ENCODE measurements at regions not wholly inside any gene's neighbourhood (a gene's known extent, or its start where the extent isn't known, plus 50 kb on each side); places are given as distances from the start of the nearest gene placed in this dataset.
"Not testable (repeated sequence)": the region's sequence is repeated elsewhere in the genome, so short reads cannot be mapped to it uniquely, and the experiment has no call there.

DNA sequence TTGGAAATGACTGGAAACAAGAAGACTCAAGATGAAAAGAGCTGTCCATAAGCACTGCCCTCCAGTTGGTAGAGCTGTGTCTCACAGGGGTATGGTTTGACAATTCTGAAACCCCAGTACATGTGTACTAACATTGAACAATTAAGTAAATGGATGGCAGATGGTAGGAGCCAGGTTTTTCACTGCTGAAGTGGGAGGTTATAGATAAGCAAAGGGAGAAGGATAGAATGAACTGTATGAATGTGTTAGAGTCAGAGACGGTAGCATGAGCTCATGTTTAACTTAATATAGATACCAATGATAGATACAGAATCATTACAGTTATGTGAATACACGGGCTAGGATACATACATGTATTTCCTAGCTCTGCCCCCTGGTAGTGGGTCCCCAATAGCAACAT, 95.0 kb upstream of the SIRPA start:
- TF ChIP-seq, protein P1, sequence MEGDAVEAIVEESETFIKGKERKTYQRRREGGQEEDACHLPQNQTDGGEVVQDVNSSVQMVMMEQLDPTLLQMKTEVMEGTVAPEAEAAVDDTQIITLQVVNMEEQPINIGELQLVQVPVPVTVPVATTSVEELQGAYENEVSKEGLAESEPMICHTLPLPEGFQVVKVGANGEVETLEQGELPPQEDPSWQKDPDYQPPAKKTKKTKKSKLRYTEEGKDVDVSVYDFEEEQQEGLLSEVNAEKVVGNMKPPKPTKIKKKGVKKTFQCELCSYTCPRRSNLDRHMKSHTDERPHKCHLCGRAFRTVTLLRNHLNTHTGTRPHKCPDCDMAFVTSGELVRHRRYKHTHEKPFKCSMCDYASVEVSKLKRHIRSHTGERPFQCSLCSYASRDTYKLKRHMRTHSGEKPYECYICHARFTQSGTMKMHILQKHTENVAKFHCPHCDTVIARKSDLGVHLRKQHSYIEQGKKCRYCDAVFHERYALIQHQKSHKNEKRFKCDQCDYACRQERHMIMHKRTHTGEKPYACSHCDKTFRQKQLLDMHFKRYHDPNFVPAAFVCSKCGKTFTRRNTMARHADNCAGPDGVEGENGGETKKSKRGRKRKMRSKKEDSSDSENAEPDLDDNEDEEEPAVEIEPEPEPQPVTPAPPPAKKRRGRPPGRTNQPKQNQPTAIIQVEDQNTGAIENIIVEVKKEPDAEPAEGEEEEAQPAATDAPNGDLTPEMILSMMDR (IDR thresholded peaks at IDR 0.05; ENCODE audit: unreplicated experiment): no peak
- Mint-ChIP-seq H3K4me3 (no peak overlapping the region), H3K9me3 (no peaks in the 10 kb centered on the region), H3K27me3 (ENCODE audit: low read depth) (peaks cover 76% of the 10 kb centered on the region), H3K36me3 (no peaks in the 10 kb centered on the region), H3K4me1 (peaks cover 9% of the 10 kb centered on the region), H3K27ac (no peak overlapping the region)
- DNase-seq (ENCODE audit: low spot score in 2 of 2, unreplicated experiment in 2 of 2): no peak

DNA sequence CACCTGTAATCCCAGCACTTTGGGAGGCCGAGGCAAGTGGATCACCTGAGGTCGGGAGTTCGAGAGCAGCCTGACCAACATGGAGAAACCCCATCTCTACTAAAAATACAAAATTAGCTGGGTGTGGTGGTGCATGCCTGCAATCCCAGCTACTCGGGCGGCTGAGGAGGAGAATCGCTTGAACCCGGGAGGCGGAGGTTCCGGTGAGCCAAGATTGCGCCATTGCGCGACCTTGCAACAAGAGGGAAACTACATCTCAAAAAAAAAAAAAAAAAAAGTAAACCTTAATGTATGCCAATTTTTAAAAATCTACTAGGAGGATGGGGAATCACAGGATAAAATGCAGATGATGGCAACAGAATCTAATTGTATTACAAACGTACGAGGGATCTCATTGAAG, 95.5 kb upstream of the SIRPA start:
- not testable (repeated sequence) for H3K9me3 Mint-ChIP-seq; H3K4me1 Mint-ChIP-seq; H3K4me3 Mint-ChIP-seq; H3K36me3 Mint-ChIP-seq; H3K27ac Mint-ChIP-seq; DNase-seq (ENCODE audit: low spot score in 2 of 2, unreplicated experiment in 2 of 2)
- H3K27me3 Mint-ChIP-seq (ENCODE audit: low read depth): peaks cover 75% of the 10 kb centered on the region

DNA sequence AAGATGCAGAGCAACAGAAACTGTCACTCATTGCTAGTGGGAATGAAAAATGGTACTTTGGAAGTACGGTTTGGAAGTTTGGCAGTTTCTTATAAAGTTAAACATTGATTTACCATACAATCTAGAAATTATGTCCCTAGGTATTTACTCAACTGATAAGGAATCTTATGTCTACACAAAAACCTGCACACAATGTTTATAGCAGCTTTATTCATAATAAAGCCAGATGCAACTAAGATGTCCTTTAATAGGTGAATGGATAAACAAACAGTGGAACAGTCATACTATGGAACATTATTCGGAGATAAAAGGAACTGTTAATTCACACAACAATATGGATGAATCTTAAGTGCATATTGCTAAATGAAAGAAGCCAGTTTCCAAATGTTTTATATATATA, 96.2 kb upstream of the SIRPA start:
- Mint-ChIP-seq H3K9me3 (no peaks in the 10 kb centered on the region), H3K36me3 (no peaks in the 10 kb centered on the region), H3K27ac (no peak overlapping the region), H3K27me3 (ENCODE audit: low read depth) (peaks cover 74% of the 10 kb centered on the region), H3K4me3 (no peak overlapping the region), H3K4me1 (peaks cover 9% of the 10 kb centered on the region)
- no peak for DNase-seq (ENCODE audit: low spot score in 2 of 2, unreplicated experiment in 2 of 2)
- TF ChIP-seq, protein P1 (IDR thresholded peaks at IDR 0.05; ENCODE audit: unreplicated experiment): no peak

DNA sequence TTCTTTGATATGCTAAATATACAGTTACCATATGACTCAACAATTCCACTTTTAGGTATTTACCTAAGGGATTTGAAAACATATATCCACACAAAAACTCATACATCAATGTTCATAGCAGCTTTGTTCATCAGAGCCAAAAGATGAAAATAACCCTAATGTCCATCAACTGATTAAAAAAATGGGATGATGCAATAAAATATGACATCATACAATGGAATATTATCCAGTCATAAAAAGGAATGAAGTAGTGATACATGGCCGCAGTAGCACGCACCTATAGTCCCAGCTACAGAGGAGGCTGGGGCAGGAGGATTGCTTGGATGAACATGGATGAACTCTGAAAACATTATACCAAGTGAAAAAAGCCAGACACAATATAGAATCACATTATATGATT, 101.4 kb upstream of the SIRPA start:
- H3K4me3 Mint-ChIP-seq: no peak overlapping the region
- H3K27ac Mint-ChIP-seq: no peak overlapping the region
- no peaks in the 10 kb centered on the region for H3K36me3 Mint-ChIP-seq
- no peak for DNase-seq (ENCODE audit: low spot score in 2 of 2, unreplicated experiment in 2 of 2)
- H3K4me1 Mint-ChIP-seq: no peaks in the 10 kb centered on the region
- peaks cover 67% of the 10 kb centered on the region for H3K27me3 Mint-ChIP-seq (ENCODE audit: low read depth)
- TF ChIP-seq, protein P1 (IDR thresholded peaks at IDR 0.05; ENCODE audit: unreplicated experiment): no peak
- no peaks in the 10 kb centered on the region for H3K9me3 Mint-ChIP-seq

DNA sequence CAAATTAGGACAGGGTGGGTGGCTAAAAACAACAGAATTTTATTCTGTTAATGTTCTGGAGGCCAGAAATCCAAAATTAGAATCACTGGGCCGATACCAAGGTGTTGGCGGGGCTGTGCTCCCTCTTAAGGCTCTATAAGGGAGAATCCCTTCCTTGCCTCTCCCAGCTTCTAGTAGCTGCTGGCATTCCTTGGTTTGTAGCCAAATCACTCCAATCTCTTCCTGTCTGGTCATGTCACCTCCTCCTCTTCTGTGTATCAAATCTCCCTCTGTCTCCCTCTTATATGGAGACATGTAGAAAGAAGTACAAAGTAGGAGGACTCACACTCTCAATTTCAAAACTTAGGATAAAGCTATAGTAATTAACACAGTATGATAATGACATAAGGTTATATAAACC, 102.9 kb upstream of the SIRPA start:
- Mint-ChIP-seq H3K4me3 (no peak overlapping the region), H3K27ac (no peak overlapping the region), H3K4me1 (no peaks in the 10 kb centered on the region), H3K27me3 (ENCODE audit: low read depth) (peaks cover 74% of the 10 kb centered on the region), H3K36me3 (no peaks in the 10 kb centered on the region), H3K9me3 (no peaks in the 10 kb centered on the region)
- no peak for DNase-seq (ENCODE audit: low spot score in 2 of 2, unreplicated experiment in 2 of 2)
- TF ChIP-seq, protein P1 (IDR thresholded peaks at IDR 0.05; ENCODE audit: unreplicated experiment): no peak

DNA sequence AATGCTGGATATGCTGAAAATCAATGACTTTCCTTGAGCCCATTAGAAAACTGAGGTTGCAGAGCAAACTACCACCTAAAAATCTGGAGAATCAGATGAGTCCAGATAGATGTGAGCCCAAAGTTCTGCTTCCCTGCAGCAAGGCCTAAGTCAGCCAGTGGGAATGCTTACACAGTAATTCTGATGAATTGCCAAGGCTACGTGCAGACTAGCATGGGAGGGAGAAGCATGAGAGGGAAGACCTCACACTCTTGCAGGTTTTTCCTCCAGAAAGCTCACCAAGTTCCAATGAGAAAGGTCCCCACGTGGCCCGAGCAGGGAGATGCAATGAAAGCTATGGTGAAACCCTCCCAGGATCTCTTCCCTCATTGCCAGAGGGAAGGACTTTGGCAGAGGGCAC, 104.8 kb upstream of the SIRPA start:
- H3K9me3 Mint-ChIP-seq: no peaks in the 10 kb centered on the region
- TF ChIP-seq, protein P1 (IDR thresholded peaks at IDR 0.05; ENCODE audit: unreplicated experiment): no peak
- no peak overlapping the region for H3K27ac Mint-ChIP-seq
- no peaks in the 10 kb centered on the region for H3K4me1 Mint-ChIP-seq
- H3K36me3 Mint-ChIP-seq: no peaks in the 10 kb centered on the region
- no peak overlapping the region for H3K4me3 Mint-ChIP-seq
- no peak for DNase-seq (ENCODE audit: low spot score in 2 of 2, unreplicated experiment in 2 of 2)
- H3K27me3 Mint-ChIP-seq (ENCODE audit: low read depth): peaks cover 81% of the 10 kb centered on the region

Measured in mesothelial cell of epicardium (in vitro differentiated cells).